LNCaP clone FGC (cell line): ENCODE measurements at regions not wholly inside any gene's neighbourhood (a gene's known extent, or its start where the extent isn't known, plus 50 kb on each side); places are given as distances from the start of the nearest gene placed in this dataset.
"Not testable (repeated sequence)": the region's sequence is repeated elsewhere in the genome, so short reads cannot be mapped to it uniquely, and the experiment has no call there.

Experiments used
- DNase-seq: peaks from one replicate; pipeline ENCODE4 v3.0.0-alpha.2; 2011; ENCODE audit warnings: low read depth
- H3K4me3 ChIP-seq: 2 replicates; pipeline ENCODE4 v1.5.1; 2011; ENCODE audit warnings: mild to moderate bottlenecking, low read depth, low read length, control low read depth
- TF ChIP-seq, protein P1 (sequence below): IDR thresholded peaks from 2 replicates; pipeline ENCODE4 v1.5.1; 2012; ENCODE audit warnings: mild to moderate bottlenecking; ENCODE audit not compliant: control insufficient read depth, insufficient read depth; ENCODE audit errors: extremely low read depth

DNA sequence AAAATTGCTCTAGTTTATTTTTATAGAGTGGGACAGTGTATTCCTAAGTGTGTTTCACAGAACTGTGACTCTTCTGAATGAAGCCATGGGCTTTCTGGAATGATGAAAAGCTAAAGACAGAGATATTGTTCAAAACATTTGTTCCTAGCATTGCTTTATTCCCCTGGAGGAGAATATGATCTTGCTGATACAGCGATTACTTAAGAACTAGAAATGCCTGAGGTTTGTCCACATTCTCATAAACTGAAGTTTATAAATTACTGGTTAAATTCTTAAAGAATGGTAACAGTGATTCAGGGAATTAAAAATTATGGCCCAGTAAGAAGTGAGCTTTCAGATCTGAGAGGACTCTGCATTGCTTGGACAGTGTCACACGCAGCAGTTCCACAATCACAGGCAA is 690.3 kb downstream of the FAM181B start:
- TF ChIP-seq, protein P1, sequence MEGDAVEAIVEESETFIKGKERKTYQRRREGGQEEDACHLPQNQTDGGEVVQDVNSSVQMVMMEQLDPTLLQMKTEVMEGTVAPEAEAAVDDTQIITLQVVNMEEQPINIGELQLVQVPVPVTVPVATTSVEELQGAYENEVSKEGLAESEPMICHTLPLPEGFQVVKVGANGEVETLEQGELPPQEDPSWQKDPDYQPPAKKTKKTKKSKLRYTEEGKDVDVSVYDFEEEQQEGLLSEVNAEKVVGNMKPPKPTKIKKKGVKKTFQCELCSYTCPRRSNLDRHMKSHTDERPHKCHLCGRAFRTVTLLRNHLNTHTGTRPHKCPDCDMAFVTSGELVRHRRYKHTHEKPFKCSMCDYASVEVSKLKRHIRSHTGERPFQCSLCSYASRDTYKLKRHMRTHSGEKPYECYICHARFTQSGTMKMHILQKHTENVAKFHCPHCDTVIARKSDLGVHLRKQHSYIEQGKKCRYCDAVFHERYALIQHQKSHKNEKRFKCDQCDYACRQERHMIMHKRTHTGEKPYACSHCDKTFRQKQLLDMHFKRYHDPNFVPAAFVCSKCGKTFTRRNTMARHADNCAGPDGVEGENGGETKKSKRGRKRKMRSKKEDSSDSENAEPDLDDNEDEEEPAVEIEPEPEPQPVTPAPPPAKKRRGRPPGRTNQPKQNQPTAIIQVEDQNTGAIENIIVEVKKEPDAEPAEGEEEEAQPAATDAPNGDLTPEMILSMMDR = no peak
- no peak overlapping the region for H3K4me3 ChIP-seq
- DNase-seq = no peak

DNA sequence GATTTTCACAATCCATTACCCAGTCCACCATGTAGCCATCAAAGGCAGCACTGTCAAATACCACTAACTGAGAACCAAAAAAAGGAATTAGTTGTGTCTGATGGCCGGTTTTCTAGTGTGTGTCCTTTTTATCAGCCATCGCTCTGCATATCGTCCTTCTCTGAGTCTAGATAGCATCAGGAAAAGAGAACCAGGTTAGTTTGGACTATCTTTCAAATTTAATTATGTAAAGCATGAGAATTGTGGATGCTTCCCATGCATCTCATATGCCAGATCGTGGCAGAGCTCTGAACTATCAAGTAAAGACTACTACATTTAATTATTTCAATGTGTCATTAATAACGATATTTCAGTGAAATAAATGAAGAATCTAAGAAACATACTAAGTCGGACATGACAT is 691.9 kb downstream of the FAM181B start:
- no peak overlapping the region for H3K4me3 ChIP-seq
- TF ChIP-seq, protein P1 = no peak
- no peak for DNase-seq

DNA sequence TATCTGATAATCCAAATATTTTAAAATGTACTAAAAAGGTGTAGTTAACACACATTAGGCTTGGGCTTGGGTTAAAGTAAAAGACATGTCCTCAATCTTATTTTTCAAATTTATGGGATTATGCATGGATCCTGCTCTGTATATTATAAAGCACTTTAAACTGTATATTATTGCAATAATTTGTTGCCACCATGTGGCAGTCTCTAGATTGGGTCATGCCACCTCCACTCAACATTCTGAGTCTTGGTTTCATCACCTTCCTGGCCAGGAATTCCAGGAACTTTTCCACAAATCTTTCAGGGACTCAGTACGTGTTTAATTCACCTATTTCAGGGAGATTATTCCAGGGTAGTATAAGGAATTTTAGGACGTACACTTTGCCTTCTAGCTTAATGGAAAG is 695.5 kb downstream of the FAM181B start:
- TF ChIP-seq, protein P1 = peak; percentile 63
- DNase-seq = no peak
- H3K4me3 ChIP-seq = no peak overlapping the region

DNA sequence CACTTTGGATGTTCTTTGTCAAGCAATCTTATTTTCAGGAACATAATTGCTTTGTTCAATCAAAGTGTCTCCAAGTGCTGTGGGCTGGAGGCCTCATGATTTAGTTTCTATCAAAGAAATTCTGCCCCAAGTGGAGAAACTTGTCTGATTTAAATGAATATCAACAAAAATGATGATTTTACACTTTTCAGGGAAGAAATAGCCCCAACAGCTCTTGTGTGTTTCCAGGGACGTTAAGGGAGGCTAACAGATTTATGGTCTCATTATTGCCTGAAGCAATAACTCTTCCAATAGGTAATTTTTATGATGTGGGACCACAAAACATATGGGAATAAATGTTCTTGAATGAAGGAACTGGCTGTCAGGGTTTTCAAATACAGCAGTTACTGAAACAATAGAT is 699.1 kb downstream of the FAM181B start:
- no peak overlapping the region for H3K4me3 ChIP-seq
- TF ChIP-seq, protein P1 = no peak
- DNase-seq = no peak

DNA sequence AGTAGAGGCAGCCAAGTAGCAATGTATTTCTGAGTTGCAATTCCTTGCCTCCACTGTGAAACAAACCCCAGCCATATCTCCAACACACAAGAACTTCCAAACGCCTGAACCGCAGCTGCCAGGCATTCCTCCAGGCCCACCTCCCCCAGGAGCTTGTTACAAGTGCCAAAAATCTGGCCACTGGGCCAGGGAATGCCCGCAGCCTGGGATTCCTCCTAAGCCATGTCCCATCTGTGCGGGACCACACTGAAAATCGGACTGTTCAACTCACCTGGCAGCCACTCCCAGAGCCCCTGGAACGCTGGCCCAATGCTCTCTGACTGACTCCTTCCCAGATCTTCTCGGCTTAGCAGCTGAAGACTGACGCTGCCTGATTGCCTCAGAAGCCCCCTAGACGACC is 706.3 kb downstream of the FAM181B start:
- not testable (repeated sequence) for H3K4me3 ChIP-seq, DNase-seq

DNA sequence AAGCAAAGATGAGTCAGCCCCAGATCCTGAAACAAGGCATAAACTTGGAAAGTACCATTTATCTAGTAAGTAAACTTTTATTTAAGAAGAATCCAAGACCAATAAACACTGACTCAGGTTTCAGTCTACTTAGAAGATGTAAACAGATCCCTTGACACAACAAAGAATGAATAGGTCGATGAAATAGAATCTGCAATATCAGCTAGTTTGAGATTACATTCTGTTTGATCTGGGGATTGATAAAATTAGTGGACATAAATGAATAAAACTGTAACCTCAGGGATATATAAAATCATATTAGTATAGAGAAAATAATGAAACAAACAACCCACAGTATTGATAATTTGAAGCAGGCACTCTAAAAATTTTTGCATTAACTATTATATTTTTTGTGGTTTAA is 708.9 kb downstream of the FAM181B start:
- no peak for DNase-seq
- H3K4me3 ChIP-seq = no peak overlapping the region
- TF ChIP-seq, protein P1 = no peak

DNA sequence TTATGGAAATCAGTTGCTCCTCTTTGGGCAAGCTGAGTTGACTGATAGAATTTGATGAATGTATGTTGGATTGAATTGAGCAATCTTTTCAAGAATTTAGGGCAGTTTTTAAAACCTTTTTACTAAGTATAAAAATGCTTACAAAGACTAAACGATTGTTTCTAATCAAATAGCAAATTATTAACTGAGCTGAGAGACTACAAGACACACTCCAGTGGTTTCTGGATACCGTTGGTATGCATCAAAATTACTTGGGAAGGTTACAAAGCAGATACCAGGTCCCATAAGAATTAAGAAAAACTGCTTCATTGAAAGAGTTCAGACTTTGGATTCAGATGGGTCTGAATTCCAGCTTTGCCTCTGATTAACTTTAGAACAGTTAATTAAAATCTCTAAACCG is 721.4 kb downstream of the FAM181B start:
- DNase-seq = no peak

More for the DNA sequence above, 721.4 kb downstream of the FAM181B start:
- TF ChIP-seq, protein P1 = no peak
- H3K4me3 ChIP-seq = no peak overlapping the region
